ENCODE measurements at regions not wholly inside any gene's neighbourhood (a gene's known extent, or its start where the extent isn't known, plus 50 kb on each side); places are given as distances from the start of the nearest gene placed in this dataset.
"Not testable (repeated sequence)": the region's sequence is repeated elsewhere in the genome, so short reads cannot be mapped to it uniquely, and the experiment has no call there.

GRCh38 chr3:75242012-75242735 is 422.0 kb upstream of the FRG2C start:
- no peak for DNase-seq (ENCODE audit: low spot score)

GRCh38 chr3:75248974-75249373 is 415.2 kb upstream of the FRG2C start:
- no peak for DNase-seq (ENCODE audit: low spot score)

DNA sequence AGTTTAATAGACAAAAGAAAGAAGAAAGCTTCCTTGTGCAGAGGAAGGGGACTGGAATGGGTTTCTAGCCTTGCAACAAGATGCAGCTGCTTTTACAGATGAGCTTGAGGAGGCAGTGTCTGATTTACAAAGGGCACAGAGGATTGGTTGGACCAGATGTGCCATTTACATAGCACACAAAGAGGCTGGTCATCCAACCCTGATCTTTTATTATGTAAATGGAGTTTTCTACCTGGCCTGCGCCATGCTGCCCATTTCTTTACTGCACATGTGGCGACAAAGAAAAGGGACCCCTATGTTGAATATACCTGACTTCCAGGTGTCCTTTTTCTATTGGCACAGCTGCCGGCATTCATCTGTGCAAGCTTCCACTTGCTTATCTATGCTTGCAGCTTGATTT is 409.4 kb upstream of the FRG2C start:
- DNase-seq (ENCODE audit: low spot score): no peak

DNA sequence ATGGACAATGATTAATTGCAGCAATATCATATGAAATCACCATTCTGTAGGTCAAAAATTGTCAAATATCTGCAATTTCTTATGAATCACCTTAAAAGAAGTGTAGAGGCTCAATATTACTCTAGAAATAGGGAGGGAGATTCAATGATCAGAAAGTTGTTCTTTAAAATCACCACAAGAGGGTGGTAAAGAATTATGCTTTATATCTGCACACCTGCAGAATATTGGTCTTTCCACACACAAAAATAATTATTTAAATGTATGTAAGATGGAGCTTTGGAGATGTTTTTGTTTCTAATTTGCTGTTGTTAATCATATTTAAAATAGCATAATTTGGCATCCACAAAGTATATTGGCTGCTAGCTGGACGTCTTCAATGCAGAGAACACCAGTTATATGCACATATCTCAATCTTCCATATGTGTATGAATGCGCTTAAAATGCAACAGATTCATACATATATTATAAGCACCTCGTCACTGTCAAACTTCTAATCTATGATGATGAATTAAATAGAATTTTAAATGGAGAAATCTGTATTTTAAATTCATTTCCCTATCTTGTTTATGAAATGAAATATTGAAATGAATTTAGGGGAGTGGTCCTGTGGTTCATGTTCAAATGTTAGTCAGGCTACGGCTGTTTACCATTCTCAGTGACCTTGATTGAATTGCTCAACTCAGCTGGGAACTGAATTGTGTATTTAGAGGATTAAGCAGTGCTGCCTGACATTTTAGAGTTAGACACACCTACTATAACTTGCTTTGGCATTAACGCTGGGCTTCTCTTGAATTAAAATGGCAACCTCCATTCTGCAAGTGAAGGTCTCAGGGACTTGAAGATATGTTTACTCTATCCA is 405.1 kb upstream of the FRG2C start:
- peak; percentile 39 for DNase-seq (ENCODE audit: low spot score)

DNA sequence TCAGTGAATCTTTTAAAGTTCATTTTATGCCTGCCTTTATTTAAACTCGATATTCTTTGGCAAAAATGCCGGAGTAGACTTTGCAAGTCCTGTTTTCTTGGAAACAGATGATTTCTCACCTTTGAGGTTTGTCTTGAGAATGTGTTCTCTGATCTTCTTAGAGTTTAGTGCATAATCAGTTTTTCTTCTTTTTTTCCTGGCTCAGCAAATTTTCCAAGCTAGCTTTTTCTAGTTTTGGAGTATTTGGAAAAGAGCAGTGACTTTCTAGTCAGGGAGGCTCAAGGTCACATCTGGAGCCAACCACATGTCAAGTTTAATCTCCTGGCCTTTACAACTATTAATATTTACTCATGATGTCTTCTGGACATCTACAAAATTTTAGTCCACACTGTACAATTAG is 403.2 kb upstream of the FRG2C start:
- not testable (repeated sequence) for DNase-seq (ENCODE audit: low spot score)

DNA sequence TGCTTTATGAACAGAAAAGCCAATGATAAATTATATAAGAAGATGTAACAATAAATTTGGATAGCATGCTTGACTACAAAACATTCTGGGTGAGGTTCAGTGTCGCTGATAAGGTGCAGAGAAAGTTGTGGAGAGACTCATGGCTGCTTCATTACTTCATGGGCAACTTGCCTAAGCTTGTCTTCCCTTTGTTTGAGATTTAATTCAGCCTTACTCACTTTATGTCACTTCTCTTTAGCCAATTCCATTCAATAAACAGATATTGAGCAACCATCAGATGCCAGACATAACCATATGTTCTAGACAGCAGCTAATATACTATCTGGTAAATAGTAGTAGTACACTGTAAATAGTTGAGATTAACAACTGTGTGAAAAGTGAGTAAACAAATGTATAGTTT is 401.5 kb upstream of the FRG2C start:
- DNase-seq (ENCODE audit: low spot score): no peak

DNA sequence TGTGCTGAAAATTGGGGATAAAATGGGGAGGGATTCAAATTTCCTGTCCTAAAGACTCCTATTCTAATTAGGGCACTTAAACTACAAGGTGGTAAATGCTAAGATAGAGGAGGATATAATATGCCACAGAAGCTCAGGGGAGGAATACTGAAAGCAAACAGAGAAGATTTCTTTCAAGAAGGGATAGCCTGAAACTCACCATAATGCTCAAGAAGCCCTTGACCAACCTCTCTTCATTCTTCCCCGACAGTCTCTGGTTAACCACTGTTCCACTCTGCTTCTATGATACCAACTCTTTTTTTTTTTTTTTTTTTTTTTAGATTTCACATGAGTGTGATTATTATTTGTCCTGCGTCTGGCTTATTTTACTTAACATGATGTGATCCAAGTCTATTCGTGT is 398.2 kb upstream of the FRG2C start:
- DNase-seq (ENCODE audit: low spot score): no peak

- not testable (repeated sequence) for DNase-seq (ENCODE audit: low spot score)
Measured at GRCh38 chr3:75268576-75268975, 395.6 kb upstream of the FRG2C start.

DNA sequence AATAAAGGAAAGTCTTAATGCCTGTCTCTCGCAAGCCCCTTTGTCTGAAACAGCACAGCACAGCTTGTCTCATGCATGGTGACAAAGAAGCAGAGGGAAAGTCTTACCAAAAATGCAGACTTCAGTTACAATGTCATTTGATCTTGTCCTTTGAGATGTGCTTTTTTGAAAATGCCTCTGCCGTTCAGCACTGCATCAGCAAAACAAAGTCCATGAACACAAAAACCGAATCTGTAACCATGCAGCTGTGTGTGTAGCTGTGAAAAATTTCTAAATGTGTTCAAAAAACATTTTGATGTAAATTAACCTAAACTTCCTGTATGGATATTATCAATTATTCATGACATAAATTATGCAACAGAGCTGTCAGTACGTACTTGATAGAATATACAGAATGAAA is 391.9 kb upstream of the FRG2C start:
- not testable (repeated sequence) for DNase-seq (ENCODE audit: low spot score)

DNA sequence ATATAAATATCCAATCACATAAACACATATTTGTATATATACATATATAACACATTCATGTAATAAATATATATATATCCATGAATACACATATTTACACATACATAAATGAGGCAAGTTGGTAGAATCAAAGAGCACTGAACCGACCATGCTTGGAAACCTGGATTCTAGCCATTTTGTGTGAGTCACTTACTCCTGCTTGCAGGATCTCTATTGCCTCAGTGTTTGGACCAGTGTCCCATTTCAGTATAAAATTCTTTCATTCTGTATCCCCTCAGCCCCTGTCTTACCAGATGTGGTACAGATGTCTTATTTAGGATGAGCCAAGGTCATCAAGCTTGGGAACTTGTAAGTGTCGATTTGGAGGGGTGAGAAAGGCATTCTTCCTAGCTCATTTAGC is 391.4 kb upstream of the FRG2C start:
- DNase-seq (ENCODE audit: low spot score): no peak

DNA sequence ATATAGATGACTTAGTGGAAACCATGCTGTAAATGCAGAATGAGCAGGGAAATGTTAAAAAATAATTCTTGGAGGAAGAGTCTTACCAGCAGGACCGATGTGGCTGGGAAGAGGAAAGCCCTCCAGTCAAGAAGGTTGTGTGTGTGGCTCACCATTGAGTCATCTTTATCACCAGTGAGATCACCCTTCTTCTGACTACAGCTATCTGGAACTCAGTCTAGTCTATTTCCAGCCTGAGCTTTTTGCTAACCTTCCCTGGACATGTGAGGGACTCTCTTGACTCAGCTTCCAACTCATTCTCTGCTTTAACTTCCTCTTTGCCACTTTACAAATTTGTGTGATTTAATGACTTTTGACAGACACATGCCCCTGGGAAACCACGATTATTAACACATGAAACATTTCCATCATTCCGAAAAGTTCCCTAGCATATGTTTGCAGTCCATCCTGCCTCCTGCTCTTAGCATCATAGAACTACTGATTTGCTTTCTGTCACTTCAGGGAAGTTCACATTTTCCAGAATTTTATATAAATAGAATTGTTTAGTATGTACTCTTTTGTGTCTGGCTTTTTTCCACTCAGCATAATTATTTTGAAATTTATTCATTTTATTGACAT is 378.5 kb upstream of the FRG2C start:
- DNase-seq (ENCODE audit: low spot score): not testable (repeated sequence)

DNA sequence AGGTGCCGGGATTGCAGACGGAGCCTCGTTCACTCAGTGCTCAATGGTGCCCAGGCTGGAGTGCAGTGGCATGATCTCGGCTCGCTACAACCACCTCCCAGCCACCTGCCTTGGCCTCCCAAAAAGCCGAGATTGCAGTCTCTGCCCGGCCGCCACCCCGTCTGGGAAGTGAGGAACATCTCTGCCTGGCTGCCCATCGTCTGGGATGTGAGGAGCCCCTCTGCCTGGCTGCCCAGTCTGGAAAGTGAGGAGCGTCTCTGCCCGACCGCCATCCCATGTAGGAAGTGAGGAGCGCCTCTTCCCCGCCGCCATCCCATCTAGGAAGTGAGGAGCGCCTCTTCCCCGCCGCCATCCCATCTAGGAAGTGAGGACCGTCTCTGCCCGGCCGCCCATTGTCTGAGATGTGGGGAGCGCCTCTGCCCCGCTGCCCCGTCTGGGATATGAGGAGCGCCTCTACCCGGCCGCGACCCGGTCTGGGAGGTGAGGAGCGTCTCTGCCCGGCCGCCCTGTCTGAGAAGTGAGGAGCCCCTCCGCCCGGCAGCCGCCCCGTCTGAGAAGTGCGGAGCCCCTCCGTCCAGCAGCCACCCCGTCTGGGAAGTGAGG is 375.1 kb upstream of the FRG2C start:
- DNase-seq (ENCODE audit: low spot score): not testable (repeated sequence)

- DNase-seq (ENCODE audit: low spot score): peak; percentile 8
Measured at GRCh38 chr3:75294124-75294523, 370.0 kb upstream of the FRG2C start.

GRCh38 chr3:75295013-75295412 is 369.1 kb upstream of the FRG2C start:
- DNase-seq (ENCODE audit: low spot score): no peak

DNA sequence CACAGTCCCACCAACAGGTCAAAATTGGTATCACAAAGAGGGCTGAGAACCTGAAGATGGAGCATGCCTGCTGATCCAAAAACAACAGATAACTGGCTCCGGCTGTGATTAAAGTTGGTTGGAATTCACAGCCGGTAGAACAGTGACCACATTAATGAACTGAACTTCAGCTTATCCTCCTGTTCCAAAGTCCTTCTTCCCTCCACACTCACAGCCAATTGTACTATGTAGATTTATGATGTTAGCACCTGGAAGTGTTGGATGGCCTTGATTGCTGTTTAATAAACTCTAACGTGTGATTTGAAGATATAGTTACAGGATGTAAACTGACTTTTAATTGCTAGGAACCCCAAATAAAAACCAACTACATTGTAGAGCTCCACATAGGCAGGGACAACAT is 367.3 kb upstream of the FRG2C start:
- DNase-seq (ENCODE audit: low spot score): peak; percentile 48

- no peak for DNase-seq (ENCODE audit: low spot score)
Measured at GRCh38 chr3:75300606-75301005, 363.5 kb upstream of the FRG2C start.

GRCh38 chr3:75301050-75301449 is 363.1 kb upstream of the FRG2C start:
- DNase-seq (ENCODE audit: low spot score): not testable (repeated sequence)

DNA sequence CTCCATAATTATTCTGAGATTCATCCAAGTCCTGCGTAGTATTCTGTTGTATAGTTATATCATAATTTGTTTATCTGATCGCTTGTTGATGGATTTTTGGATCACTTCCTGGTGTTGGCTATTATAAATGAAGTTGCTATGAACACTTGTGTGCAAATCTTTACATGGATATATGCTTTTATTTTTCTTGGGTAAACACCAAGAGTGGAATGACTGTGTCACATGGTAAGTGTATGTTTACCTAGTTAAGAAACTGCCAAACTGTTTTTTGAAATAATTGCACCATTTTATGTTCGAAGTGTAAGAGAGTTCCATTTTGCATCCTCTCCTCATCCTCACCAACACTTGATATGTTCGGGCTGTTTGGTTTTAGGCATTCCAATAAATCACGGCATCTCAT is 360.4 kb upstream of the FRG2C start:
- no peak for DNase-seq (ENCODE audit: low spot score)

DNA sequence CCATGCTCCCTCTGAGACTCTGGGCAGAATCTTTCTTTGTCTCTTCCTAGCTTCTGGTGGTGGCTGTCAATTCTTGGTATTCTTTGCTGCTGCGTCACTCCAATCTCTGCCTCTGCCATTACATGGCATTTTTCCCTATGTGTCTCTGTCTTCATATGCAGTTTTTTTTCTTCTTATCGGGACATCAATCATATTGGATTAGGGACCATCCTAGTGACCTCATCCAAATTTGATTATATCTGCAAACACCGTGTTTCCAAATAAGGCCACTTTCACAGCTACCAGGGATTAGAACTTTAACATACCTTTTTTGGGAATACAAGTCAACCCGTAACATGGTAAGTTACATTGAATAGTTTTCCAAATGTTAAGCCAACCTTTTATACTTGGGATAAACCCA is 358.2 kb upstream of the FRG2C start:
- DNase-seq (ENCODE audit: low spot score): no peak

DNA sequence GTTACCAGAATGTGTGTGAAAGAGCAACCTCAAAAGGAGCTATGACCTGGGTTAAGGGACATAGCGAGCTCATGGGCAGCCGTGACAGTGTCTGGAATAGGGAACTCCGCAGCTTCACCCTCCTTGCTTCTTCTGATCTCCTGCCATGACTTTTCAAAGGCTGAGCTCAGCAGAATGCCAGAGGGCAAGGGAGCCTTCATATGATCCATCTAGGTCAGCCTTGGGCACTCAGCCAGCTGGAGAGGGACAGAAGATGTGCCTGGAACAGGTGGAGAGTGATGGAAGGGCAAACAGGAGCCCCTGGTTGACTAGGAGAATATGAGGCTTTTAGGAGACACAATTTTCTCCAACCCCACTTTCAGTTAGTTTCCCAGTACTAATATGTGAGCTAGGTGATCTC is 352.8 kb upstream of the FRG2C start:
- DNase-seq (ENCODE audit: low spot score): not testable (repeated sequence)

DNA sequence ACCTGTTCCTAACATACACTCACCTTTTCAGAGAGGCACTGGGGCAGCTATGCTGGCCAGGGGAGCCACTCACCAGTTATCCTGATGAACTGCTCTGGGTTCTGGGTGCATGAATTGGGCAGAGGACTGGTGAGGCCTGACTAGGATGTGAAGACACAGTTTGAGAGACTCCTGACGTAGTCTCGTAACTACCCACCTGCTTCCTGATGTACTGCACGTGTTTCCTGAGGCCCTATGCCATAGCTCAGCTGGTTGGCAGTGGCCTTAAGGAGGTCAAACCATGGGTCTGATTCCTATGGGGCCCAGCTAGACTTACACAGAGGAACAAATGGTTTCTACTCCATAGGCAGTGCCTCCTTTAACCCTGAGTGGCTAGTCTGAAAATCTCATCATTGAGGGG is 351.7 kb upstream of the FRG2C start:
- DNase-seq (ENCODE audit: low spot score): not testable (repeated sequence)

- DNase-seq (ENCODE audit: low spot score): not testable (repeated sequence)
Measured at GRCh38 chr3:75319776-75320175, 344.4 kb upstream of the FRG2C start.

GRCh38 chr3:75320369-75320768 is 343.8 kb upstream of the FRG2C start:
- DNase-seq (ENCODE audit: low spot score): no peak

All from SW480 (cell line).